Effector CD8-positive, alpha-beta T cell (primary cell): ENCODE measurements at regions not wholly inside any gene's neighbourhood (a gene's known extent, or its start where the extent isn't known, plus 50 kb on each side); places are given as distances from the start of the nearest gene placed in this dataset.

Experiments used
- DNase-seq: peaks from one replicate; lab custom pipeline; 2025; lab: John Stamatoyannopoulos, UW

- DNase-seq = no peak
Observed at GRCh38 chr16:86403541-86404163, 106.7 kb upstream of the FOXF1 start.

GRCh38 chr16:86404678-86405077 lies 105.6 kb upstream of the FOXF1 start:
- no peak for DNase-seq

GRCh38 chr16:86405319-86405718 lies 105.0 kb upstream of the FOXF1 start:
- DNase-seq = no peak

GRCh38 chr16:86406056-86406455 lies 104.3 kb upstream of the FOXF1 start:
- DNase-seq = no peak

- no peak for DNase-seq
Observed at GRCh38 chr16:86408685-86409084, 101.6 kb upstream of the FOXF1 start.

GRCh38 chr16:86410081-86410480 lies 100.2 kb upstream of the FOXF1 start:
- DNase-seq = no peak

DNA sequence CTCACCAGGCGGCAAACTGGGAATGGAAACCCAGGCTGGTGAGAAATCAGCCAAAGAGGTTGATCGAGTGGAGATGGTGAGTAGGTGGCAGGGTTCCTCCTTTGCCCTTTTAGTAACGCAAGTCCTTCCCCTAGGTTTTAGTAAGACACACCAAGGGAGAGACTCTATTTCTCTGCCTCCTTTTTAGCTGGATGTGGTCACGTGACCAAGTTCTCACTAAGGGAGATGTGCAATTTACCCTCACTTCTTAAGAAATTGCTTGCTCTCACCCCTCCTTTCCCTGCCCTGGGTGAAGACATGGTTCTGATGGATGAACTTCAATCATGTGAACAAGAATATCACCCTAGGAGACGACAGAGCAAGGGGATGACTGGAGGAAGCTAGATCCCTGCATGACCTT lies 99.8 kb upstream of the FOXF1 start:
- DNase-seq = no peak

DNA sequence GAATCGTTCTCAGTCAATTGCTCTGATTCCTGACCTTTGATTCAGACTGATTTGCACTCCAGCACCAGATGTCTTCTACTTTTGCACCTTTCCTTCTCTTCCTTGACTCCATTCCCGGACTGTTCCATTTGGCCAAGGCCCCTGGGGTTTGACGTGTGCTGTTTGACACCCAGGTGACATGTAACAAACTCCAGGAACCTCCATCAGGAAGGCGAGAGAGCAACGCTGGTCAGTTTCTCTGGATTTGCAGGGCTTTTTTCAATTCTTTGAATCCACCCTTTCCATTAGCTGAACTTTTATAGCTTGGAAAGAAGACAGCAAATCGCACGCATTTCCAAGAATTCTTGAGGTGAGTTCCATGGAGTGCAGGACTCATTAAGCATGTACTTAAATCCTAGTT lies 98.4 kb upstream of the FOXF1 start:
- no peak for DNase-seq

- DNase-seq = no peak
Observed at GRCh38 chr16:86414991-86415740, 95.2 kb upstream of the FOXF1 start.

- no peak for DNase-seq
Observed at GRCh38 chr16:86418981-86419380, 91.3 kb upstream of the FOXF1 start.

DNA sequence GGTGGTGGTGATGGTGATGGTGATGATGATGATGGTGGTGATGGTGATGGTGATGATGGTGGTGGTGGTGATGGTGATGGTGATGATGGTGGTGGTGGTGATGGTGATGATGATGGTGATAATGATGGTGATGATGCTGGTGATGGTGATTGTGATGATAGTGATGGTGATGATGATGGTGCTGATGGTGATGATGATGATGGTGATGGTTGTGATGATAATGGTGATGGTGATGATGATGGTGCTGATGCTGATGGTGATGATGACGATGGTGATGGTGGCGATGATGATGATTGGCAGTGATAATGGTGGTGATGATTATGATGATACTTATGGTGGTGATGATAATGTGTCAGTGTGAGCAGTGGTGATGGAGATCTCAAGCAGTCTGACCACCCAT lies 90.8 kb upstream of the FOXF1 start:
- no peak for DNase-seq

DNA sequence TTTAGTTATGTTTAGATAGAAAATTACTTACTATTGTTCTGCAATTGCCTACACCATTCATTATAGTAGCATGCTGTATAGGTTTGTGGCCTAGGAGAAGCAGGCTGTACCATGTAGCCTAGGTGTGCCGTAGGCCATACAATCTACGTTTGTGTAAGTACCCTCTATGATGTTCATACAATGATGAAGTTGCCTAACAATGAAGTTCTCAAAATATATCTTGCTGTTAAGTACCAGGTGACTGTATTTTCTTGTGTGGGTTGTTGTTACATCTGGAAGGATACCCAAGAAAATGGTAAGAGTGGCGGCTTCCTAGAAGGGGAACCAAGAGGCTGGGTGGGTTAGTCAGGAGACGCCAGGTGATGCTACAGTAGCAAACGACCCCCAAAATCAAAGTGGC lies 88.3 kb upstream of the FOXF1 start:
- no peak for DNase-seq

DNA sequence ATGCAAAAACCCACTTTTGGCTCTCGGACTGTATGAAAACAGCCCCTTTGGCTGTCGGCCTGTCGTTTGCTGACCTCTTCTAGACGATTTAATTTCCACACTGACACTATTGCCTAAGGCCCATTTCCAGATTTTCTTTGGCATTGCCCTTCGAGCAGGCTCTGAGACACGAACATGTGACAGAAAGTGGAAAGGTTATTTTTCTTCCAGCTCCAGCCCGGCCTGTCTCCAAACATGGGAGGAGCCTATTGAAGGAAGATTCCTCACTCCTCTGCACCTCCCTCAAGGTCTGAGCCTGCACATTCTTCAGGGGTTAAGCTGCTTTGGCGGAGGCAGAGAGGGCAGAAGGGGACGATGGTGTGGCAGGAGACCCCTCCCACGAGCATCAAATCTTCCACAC lies 85.9 kb upstream of the FOXF1 start:
- DNase-seq = no peak

DNA sequence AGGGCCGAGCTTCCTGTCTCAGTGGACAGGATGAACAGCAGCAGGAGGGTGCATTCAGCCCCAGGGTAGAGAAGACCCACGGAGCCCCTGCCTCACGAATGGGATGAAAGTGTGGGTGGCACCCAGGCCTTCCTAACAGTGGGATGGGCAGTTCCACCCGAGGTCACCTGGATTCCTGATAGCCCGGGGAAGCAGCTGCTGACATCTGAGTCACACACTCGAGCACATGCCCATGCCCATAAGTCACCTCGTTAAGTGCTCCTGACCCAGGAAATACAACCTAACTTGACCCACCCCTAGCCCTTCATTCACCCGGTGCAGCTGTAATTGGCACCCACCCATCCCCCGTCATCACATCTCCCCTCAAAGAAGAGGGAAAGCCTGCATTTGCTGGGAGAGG lies 85.3 kb upstream of the FOXF1 start:
- DNase-seq = no peak

- no peak for DNase-seq
Observed at GRCh38 chr16:86426063-86426642, 84.2 kb upstream of the FOXF1 start.

DNA sequence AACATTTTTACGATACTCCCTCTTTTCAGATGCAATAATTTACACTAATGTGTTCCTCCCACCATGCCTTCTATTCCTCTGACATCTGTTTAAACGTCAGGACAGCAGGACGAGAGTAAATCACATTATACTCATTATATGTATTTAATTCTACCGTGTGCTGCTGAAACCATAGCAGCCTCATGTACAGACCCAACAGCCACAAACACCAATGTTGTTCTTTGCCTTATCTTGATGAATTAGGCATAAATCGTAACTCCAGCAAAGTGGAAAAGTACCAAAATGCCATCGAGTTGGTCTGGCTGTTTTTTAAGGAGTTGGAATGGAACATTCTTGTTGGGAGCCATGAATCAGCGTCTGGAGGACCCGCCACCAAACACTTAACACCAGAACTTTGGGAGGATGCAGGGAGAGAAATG lies 82.9 kb upstream of the FOXF1 start:
- no peak for DNase-seq

GRCh38 chr16:86428729-86429517 lies 81.4 kb upstream of the FOXF1 start:
- no peak for DNase-seq

GRCh38 chr16:86429663-86430062 lies 80.7 kb upstream of the FOXF1 start:
- no peak for DNase-seq

DNA sequence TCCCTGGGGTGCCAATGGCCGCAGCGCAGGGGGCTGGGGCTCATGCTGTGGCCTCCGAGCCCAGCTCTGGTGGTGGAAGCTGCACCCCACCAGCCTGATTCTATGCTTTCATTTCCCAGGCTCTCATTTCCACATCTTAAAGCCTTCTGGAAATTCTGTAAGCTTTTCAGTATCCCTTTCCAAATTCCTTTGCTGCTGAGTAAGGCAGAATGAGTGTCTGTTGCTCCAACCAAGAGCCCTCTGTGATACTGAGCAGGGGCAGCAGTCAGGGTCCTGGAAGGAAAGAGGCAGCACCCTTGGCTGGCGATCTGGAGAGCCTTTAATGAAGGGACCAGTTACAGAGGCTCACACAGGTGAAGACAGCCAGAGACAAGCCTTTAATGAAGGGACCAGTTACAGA lies 79.5 kb upstream of the FOXF1 start:
- DNase-seq = no peak

DNA sequence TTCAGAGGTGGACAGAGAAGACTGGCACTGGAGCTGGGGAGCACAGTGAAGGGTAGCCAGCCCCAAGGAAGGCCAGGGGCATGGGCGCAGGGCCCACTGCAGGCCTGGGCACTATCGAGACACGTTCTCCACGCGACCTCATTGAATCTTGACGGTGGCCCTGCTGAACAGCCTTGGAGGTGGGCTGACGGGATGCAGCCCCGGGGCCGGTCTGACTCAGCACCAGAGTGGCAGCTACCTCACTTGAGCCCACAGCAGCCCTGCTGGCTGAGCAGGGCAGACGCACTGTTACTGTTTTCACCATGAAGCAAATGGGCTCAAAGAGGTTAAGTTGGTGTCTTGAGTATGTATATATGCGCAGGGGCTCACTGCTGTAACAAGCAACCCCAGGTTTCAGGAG lies 78.8 kb upstream of the FOXF1 start:
- DNase-seq = no peak

DNA sequence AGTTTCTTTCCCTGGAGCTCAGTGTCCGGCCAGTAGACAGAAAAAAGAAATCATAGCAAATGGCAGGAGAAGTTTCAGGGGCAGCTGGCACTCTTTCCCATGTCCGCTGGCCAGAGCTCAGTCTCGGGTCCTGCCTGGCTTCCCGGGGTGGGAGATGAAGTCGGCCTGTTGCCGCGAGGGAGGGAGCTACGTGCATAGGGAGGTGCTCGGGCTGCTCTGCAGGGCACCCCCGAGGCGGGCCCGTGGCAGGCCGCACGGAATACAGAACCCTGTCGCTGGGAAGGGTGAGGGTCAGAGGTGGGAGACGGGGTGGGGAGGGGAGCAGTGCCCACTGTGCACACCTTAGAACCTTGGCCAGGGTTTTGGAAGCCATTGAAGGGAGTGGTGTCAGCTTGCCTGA lies 78.3 kb upstream of the FOXF1 start:
- no peak for DNase-seq

- no peak for DNase-seq
Observed at GRCh38 chr16:86432691-86433090, 77.6 kb upstream of the FOXF1 start.
